ENCODE measurements at regions not wholly inside any gene's neighbourhood (a gene's known extent, or its start where the extent isn't known, plus 50 kb on each side); places are given as distances from the start of the nearest gene placed in this dataset.

DNA sequence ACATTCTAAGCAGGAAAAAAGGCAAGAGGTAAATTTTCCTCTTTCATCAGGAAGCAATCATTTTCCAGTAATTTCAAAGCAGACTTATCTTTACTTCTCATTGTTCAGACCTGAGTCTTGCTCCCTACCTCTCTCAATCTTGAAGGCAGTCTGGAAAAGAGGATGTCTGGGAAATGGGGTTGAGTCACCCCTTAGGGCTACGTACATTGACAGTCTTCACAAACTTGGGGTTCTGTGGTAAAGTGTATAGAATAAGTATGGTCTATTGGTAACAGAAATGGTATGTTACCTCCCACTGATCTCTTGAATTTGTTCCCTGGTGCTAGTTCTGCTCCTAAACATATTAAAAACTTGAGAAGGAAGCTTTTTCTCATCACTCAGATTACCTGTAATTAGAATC is 361.3 kb downstream of the SS18 start:
- 0% methylated on average over 1 of the region's 1 CpG for WGBS (ENCODE audit: missing lambda C conversion rate)
- ATAC-seq (no peak), FAIRE-seq (no peak), DNase-seq (ENCODE audit: low read depth in 1 of 2, low spot score in 1 of 2) (no peak)
- Histone ChIP-seq H3K27ac (no peak overlapping the region), H3K4me2 (no peak overlapping the region), H3K4me1 (no peaks in the 10 kb centered on the region), H3K9me3 (no peaks in the 10 kb centered on the region), H3K4me3 (no peak overlapping the region)
- POLR2A ChIA-PET: no interaction called here
- TF ChIP-seq, protein P1, sequence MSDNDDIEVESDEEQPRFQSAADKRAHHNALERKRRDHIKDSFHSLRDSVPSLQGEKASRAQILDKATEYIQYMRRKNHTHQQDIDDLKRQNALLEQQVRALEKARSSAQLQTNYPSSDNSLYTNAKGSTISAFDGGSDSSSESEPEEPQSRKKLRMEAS (IDR thresholded peaks at IDR 0.05): no peak
- TF ChIP-seq, protein P2, sequence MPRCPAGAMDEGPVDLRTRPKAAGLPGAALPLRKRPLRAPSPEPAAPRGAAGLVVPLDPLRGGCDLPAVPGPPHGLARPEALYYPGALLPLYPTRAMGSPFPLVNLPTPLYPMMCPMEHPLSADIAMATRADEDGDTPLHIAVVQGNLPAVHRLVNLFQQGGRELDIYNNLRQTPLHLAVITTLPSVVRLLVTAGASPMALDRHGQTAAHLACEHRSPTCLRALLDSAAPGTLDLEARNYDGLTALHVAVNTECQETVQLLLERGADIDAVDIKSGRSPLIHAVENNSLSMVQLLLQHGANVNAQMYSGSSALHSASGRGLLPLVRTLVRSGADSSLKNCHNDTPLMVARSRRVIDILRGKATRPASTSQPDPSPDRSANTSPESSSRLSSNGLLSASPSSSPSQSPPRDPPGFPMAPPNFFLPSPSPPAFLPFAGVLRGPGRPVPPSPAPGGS (IDR thresholded peaks at IDR 0.05): no peak
- TF ChIP-seq HOXB13 (CRISPR knock-in tag; IDR thresholded peaks at IDR 0.05; ENCODE audit: low read depth): no peak
- TF ChIP-seq CBX8 (IDR thresholded peaks at IDR 0.05): no peak
- TF ChIP-seq HOXA7 (CRISPR knock-in tag; IDR thresholded peaks at IDR 0.05): no peak
- no peak for TF ChIP-seq TP53 (CRISPR knock-in tag; IDR thresholded peaks at IDR 0.05)
- TF ChIP-seq NFE2L2 (conservative IDR thresholded peaks at IDR 0.05; ENCODE audit: low read length): no peak
- no peak for TF ChIP-seq JUN (IDR thresholded peaks at IDR 0.05)
- TF ChIP-seq EP300 (IDR thresholded peaks at IDR 0.05): no peak
- TF ChIP-seq FOSL2 (IDR thresholded peaks at IDR 0.05): no peak
- no peak for TF ChIP-seq FOSL2 (CRISPR knock-in tag; IDR thresholded peaks at IDR 0.05)
- no peak for TF ChIP-seq CEBPB (IDR thresholded peaks at IDR 0.05)
- no peak for TF ChIP-seq MYC (IDR thresholded peaks at IDR 0.05; ENCODE audit: borderline replicate concordance, low read length)
- no peak for TF ChIP-seq CHD2 (IDR thresholded peaks at IDR 0.05; ENCODE audit: low read length, partially characterized antibody)
- TF ChIP-seq ZSCAN20 (CRISPR knock-in tag; IDR thresholded peaks at IDR 0.05): no peak
- no peak for TF ChIP-seq GATA3 (IDR thresholded peaks at IDR 0.05; ENCODE audit: borderline replicate concordance)
- TF ChIP-seq EHF (CRISPR knock-in tag; IDR thresholded peaks at IDR 0.05): no peak
- no peak for TF ChIP-seq FOSB (CRISPR knock-in tag; IDR thresholded peaks at IDR 0.05)
- no peak for TF ChIP-seq RNF2 (IDR thresholded peaks at IDR 0.05; ENCODE audit: borderline replicate concordance, low read depth)
- no peak for TF ChIP-seq NR3C1 (IDR thresholded peaks at IDR 0.05)
- CTCF ChIA-PET: no interaction called here

DNA sequence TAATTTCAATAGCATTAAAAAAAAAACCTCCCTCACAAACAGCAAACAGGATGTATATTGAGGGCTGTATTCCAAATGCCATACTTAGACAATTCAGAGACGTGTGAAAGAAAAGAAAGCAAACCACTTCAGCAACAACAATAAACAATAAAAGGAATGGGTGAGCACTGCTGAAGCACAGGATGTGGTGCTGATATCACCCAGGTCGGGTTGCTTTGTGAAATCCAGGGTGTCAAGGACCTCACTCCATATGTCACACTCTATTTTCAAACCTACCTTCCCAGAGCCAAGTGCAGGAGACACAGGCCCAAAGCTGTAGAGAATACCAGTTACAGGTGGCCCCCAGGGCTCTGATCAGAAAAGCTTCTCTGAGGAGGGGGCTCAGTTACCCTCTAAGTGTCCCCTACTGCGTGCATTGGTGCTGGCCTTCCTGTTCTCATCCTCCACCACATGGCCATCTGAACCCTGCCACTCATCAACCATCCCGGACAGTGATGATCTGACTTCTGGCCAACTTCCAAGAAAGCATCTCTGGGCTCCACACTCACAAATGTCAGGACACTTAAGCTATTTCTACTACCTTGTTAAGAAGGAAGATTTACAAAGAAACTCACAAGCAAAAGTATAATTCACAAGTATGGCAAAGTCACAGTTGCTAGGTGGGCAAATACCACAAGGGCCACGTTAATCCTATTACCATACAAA is 363.0 kb downstream of the SS18 start:
- ChIA-PET POLR2A (no interaction called here), CTCF (no interaction called here)
- no peaks in the 10 kb centered on the region for H3K9me3 ChIP-seq
- H3K4me1 ChIP-seq: no peaks in the 10 kb centered on the region
- H3K4me3 ChIP-seq: no peak overlapping the region
- H3K27ac ChIP-seq: no peak overlapping the region
- ATAC-seq (no peak), FAIRE-seq (no peak), DNase-seq (ENCODE audit: low read depth in 1 of 2, low spot score in 1 of 2) (no peak)
- 17% methylated on average over 5 of the region's 5 CpGs for WGBS (ENCODE audit: missing lambda C conversion rate)
- TF ChIP-seq EHMT2 (IDR thresholded peaks at IDR 0.05; ENCODE audit: low read depth): no peak
- no peak for TF ChIP-seq CBX8 (IDR thresholded peaks at IDR 0.05)
- no peak for TF ChIP-seq FOSB (CRISPR knock-in tag; IDR thresholded peaks at IDR 0.05)
- TF ChIP-seq, protein P3, sequence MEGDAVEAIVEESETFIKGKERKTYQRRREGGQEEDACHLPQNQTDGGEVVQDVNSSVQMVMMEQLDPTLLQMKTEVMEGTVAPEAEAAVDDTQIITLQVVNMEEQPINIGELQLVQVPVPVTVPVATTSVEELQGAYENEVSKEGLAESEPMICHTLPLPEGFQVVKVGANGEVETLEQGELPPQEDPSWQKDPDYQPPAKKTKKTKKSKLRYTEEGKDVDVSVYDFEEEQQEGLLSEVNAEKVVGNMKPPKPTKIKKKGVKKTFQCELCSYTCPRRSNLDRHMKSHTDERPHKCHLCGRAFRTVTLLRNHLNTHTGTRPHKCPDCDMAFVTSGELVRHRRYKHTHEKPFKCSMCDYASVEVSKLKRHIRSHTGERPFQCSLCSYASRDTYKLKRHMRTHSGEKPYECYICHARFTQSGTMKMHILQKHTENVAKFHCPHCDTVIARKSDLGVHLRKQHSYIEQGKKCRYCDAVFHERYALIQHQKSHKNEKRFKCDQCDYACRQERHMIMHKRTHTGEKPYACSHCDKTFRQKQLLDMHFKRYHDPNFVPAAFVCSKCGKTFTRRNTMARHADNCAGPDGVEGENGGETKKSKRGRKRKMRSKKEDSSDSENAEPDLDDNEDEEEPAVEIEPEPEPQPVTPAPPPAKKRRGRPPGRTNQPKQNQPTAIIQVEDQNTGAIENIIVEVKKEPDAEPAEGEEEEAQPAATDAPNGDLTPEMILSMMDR (IDR thresholded peaks at IDR 0.05): no peak
- no peak for TF ChIP-seq TP53 (CRISPR knock-in tag; IDR thresholded peaks at IDR 0.05)
- H3K4me2 ChIP-seq: no peak overlapping the region

DNA sequence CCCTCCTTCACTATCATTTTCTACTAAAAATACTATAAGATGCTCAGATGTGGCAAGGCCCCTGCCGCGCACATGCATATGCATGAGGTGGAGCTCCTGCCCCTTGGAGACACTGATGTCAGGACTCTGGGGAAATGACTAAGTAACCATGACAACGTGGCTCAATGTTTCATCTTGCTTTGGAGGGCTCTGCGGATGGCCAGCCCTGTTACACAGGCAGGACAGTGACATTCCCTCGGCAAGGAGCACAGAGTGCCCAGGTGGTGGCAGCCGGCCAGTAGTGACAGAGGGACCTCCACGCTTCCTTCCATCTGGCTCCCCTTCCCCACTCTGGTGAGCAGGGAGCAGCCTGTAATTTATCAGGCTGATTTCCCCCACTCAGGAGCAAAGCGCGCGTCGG is 364.1 kb downstream of the SS18 start:
- no peaks in the 10 kb centered on the region for H3K9me3 ChIP-seq
- ChIA-PET CTCF (no interaction called here), POLR2A (no interaction called here)
- TF ChIP-seq PHF8 (IDR thresholded peaks at IDR 0.05; ENCODE audit: borderline replicate concordance, low read depth): no peak
- no peak for TF ChIP-seq FOSB (CRISPR knock-in tag; IDR thresholded peaks at IDR 0.05)
- TF ChIP-seq RAD21 (conservative IDR thresholded peaks at IDR 0.05 in 1 of 2, IDR thresholded peaks at IDR 0.05 in 1 of 2): no peak
- no peak for TF ChIP-seq CBX8 (IDR thresholded peaks at IDR 0.05)
- no peak overlapping the region for H3K4me2 ChIP-seq
- no peak overlapping the region for H3K4me3 ChIP-seq
- ATAC-seq: no peak
- no peak overlapping the region for H3K27ac ChIP-seq
- FAIRE-seq: no peak
- no peaks in the 10 kb centered on the region for H3K4me1 ChIP-seq
- 67% methylated on average over 7 of the region's 11 CpGs for WGBS (ENCODE audit: missing lambda C conversion rate)
- no peak for DNase-seq (ENCODE audit: low read depth in 1 of 2, low spot score in 1 of 2)

Measured in A549 (cell line).